HT1080 (cell line): ENCODE measurements at regions not wholly inside any gene's neighbourhood (a gene's known extent, or its start where the extent isn't known, plus 50 kb on each side); places are given as distances from the start of the nearest gene placed in this dataset.
"Not testable (repeated sequence)": the region's sequence is repeated elsewhere in the genome, so short reads cannot be mapped to it uniquely, and the experiment has no call there.

Experiments used
- DNase-seq: peaks from one replicate; pipeline ENCODE4 v3.0.0-alpha.2; 2015; ENCODE audit warnings: low read depth

- DNase-seq: no peak
These were observed 123.6 kb upstream of the KCNJ6 start for GRCh38 chr21:38039841-38040240.

GRCh38 chr21:38041493-38041892, 125.2 kb upstream of the KCNJ6 start:
- DNase-seq: no peak

GRCh38 chr21:38042246-38042645, 126.0 kb upstream of the KCNJ6 start:
- DNase-seq: peak; percentile 3

- no peak for DNase-seq
These were observed 131.9 kb upstream of the KCNJ6 start for GRCh38 chr21:38048167-38048566.

- DNase-seq: no peak
These were observed 138.1 kb upstream of the KCNJ6 start for GRCh38 chr21:38054334-38054733.

- no peak for DNase-seq
These were observed 140.2 kb upstream of the KCNJ6 start for GRCh38 chr21:38056481-38056880.

- DNase-seq: no peak
These were observed 141.4 kb upstream of the KCNJ6 start for GRCh38 chr21:38057626-38058025.

- no peak for DNase-seq
These were observed 144.3 kb upstream of the KCNJ6 start for GRCh38 chr21:38060533-38060932.

GRCh38 chr21:38067086-38067739, 151.0 kb upstream of the KCNJ6 start:
- no peak for DNase-seq

- no peak for DNase-seq
These were observed 156.2 kb upstream of the KCNJ6 start for GRCh38 chr21:38072489-38072888.

- no peak for DNase-seq
These were observed 159.8 kb upstream of the KCNJ6 start for GRCh38 chr21:38075833-38076587.

- no peak for DNase-seq
These were observed 161.3 kb upstream of the KCNJ6 start for GRCh38 chr21:38077569-38077968.

GRCh38 chr21:38080888-38081287, 164.6 kb upstream of the KCNJ6 start:
- no peak for DNase-seq

- DNase-seq: no peak
These were observed 165.5 kb upstream of the KCNJ6 start for GRCh38 chr21:38081708-38082107.

- DNase-seq: no peak
These were observed 166.8 kb upstream of the KCNJ6 start for GRCh38 chr21:38082936-38083485.

- DNase-seq: no peak
These were observed 167.3 kb upstream of the KCNJ6 start for GRCh38 chr21:38083535-38083934.

- no peak for DNase-seq
These were observed 170.2 kb upstream of the KCNJ15 start for GRCh38 chr21:38086580-38086979.

- DNase-seq: no peak
These were observed 167.7 kb upstream of the KCNJ15 start for GRCh38 chr21:38088916-38089762.

GRCh38 chr21:38089763-38090046, 167.1 kb upstream of the KCNJ15 start:
- no peak for DNase-seq

GRCh38 chr21:38091061-38091460, 165.7 kb upstream of the KCNJ15 start:
- DNase-seq: not testable (repeated sequence)

GRCh38 chr21:38092051-38092450, 164.7 kb upstream of the KCNJ15 start:
- no peak for DNase-seq

GRCh38 chr21:38095220-38095619, 161.6 kb upstream of the KCNJ15 start:
- no peak for DNase-seq
